Endodermal cell (in vitro differentiated cells): ENCODE measurements at regions not wholly inside any gene's neighbourhood (a gene's known extent, or its start where the extent isn't known, plus 50 kb on each side); places are given as distances from the start of the nearest gene placed in this dataset.

ENCODE experiments used
- DNase-seq: peaks from one replicate; pipeline ENCODE4 v3.0.0-alpha.2; 2017
- H3K27ac ChIP-seq: 2 replicates; pipeline ENCODE4 v1.5.1; 2013; ENCODE audit warnings: mild to moderate bottlenecking, low read depth, low read length, moderate library complexity
- H3K27me3 ChIP-seq: 2 replicates; pipeline ENCODE4 v1.6.1; 2013; ENCODE audit warnings: mild to moderate bottlenecking, low read length, moderate library complexity; ENCODE audit not compliant: insufficient read depth, control insufficient read depth, poor library complexity, severe bottlenecking
- H3K36me3 ChIP-seq: 2 replicates; pipeline ENCODE4 v1.7.0; 2013; ENCODE audit warnings: mild to moderate bottlenecking, low read length, moderate library complexity; ENCODE audit not compliant: control insufficient read depth, insufficient read depth
- H3K4me1 ChIP-seq: one replicate; pipeline ENCODE4 v1.7.0; 2013; ENCODE audit warnings: low read length; ENCODE audit not compliant: control insufficient read depth, insufficient read depth
- H3K4me3 ChIP-seq: 2 replicates; pipeline ENCODE4 v1.5.1; 2013; ENCODE audit warnings: mild to moderate bottlenecking, low read length, moderate library complexity
- H3K9ac ChIP-seq: 2 replicates; pipeline ENCODE4 v1.6.1; 2013; ENCODE audit warnings: mild to moderate bottlenecking, low read length, moderate library complexity; ENCODE audit not compliant: poor library complexity, severe bottlenecking; ENCODE audit errors: extremely low read depth
- H3K9me3 ChIP-seq: 2 replicates; pipeline ENCODE4 v1.6.1; 2013; ENCODE audit warnings: mild to moderate bottlenecking, low read length, moderate library complexity; ENCODE audit not compliant: control insufficient read depth
- H3K27ac Mint-ChIP-seq: 2 replicates; pipeline ENCODE4 v1.8.0; 2020; ENCODE audit warnings: mixed read lengths
- H3K27me3 Mint-ChIP-seq: 2 replicates; pipeline ENCODE4 v1.8.0; 2021; ENCODE audit warnings: mild to moderate bottlenecking, mixed read lengths; ENCODE audit not compliant: insufficient read depth
- H3K36me3 Mint-ChIP-seq: 2 replicates; pipeline ENCODE4 v1.8.0; 2020; ENCODE audit warnings: low read depth, mixed read lengths
- H3K4me1 Mint-ChIP-seq: 2 replicates; pipeline ENCODE4 v1.8.0; 2020; ENCODE audit warnings: mixed read lengths
- H3K4me3 Mint-ChIP-seq: 2 replicates; pipeline ENCODE4 v1.8.0; 2020; ENCODE audit warnings: mild to moderate bottlenecking, moderate library complexity, mixed read lengths
- H3K9me3 Mint-ChIP-seq: 2 replicates; pipeline ENCODE4 v1.8.0; 2020; ENCODE audit warnings: mild to moderate bottlenecking, mixed read lengths
- CTCF ChIP-seq: fragments of 200-600 bp; sonication (generic); conservative IDR thresholded peaks from 2 replicates; pipeline ENCODE4 v1.5.0; 2021; ENCODE audit warnings: antibody characterized with exemption, mild to moderate bottlenecking
- WGBS, 2 experiments: methylation state at CpG; one replicate each; pipeline versions ENCODE4 v1.1.5 to v1.1.7; 2013; ENCODE audit warnings: missing lambda C conversion rate in 2 of 2, mixed read lengths in 1 of 2; ENCODE audit not compliant: insufficient coverage in 1 of 2, insufficient read length in 1 of 2; 5-methylcytosine and 5-hydroxymethylcytosine counted together

- no peaks in the 10 kb centered on the region for H3K27me3 Mint-ChIP-seq
- H3K27ac ChIP-seq = no peak overlapping the region
- no peak for DNase-seq
- no peak for TF ChIP-seq CTCF
- H3K9ac ChIP-seq = no peak overlapping the region
- no peaks in the 10 kb centered on the region for H3K36me3 ChIP-seq
- H3K27ac Mint-ChIP-seq = no peak overlapping the region
- H3K9me3 Mint-ChIP-seq = peaks cover 2% of the 10 kb centered on the region
- no peaks in the 10 kb centered on the region for H3K9me3 ChIP-seq
- H3K36me3 Mint-ChIP-seq = no peaks in the 10 kb centered on the region
- no peaks in the 10 kb centered on the region for H3K4me1 Mint-ChIP-seq
- H3K4me3 Mint-ChIP-seq = no peak overlapping the region
- H3K27me3 ChIP-seq = no peaks in the 10 kb centered on the region
- H3K4me1 ChIP-seq = no peaks in the 10 kb centered on the region
- WGBS, 2 experiments = 91 to 94% methylated on average over 1 to 3 of the region's 4 CpGs
- no peak overlapping the region for H3K4me3 ChIP-seq
Observed at GRCh38 chr12:91467686-91468085, 285.1 kb upstream of the DCN start.

DNA sequence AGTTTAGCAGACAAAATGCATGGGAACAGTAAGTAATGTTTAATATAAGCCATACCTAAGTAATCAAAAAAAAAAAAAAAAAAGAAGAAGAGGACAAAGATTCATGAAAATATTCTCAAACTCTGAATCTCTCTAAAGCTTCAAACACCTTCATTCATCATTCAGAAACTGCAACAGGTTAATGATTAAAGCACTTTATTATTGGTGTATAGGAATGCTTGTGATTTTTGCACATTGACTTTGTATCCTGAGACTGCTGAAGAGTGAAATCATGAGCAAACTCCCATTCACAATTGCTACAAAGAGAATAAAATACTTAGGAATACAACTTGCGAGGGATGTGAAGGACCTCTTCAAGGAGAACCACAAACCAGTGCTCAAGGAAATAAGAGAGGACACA, 278.4 kb upstream of the DCN start:
- Histone ChIP-seq H3K4me3 (no peak overlapping the region), H3K4me1 (no peaks in the 10 kb centered on the region), H3K9me3 (no peaks in the 10 kb centered on the region), H3K27me3 (no peaks in the 10 kb centered on the region), H3K27ac (no peak overlapping the region), H3K9ac (no peak overlapping the region), H3K36me3 (no peaks in the 10 kb centered on the region)
- H3K36me3 Mint-ChIP-seq = no peaks in the 10 kb centered on the region
- no peak overlapping the region for H3K4me3 Mint-ChIP-seq
- 88% methylated on average over 1 of the region's 1 CpG; no CpG with 5 or more reads in 1 of the 2 experiments for WGBS, 2 experiments
- no peak for DNase-seq
- no peaks in the 10 kb centered on the region for H3K27me3 Mint-ChIP-seq
- H3K4me1 Mint-ChIP-seq = no peaks in the 10 kb centered on the region
- TF ChIP-seq CTCF = no peak
- H3K27ac Mint-ChIP-seq = no peak overlapping the region
- H3K9me3 Mint-ChIP-seq = peaks cover 2% of the 10 kb centered on the region

DNA sequence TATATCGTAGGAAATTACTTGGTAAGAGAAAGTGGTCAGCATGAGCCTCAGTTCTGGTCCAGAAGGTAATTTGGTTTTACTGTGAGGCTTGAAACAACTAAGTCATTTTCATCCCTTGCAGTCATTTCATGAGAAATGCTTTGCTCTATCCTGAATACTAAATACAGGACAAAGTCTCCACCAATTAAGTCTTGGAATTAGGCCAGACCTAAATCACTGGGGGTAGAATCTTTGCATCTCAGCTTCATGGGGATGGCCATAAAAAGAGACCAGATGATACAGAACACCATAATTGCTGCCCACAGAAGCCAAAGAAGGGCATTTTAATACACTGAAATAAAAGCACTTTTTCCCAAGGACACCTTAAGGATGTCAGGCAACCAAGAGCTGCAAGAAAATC, 277.9 kb upstream of the DCN start:
- no peak overlapping the region for H3K27ac Mint-ChIP-seq

More for the DNA sequence above, 277.9 kb upstream of the DCN start:
- Mint-ChIP-seq H3K9me3 (no peaks in the 10 kb centered on the region), H3K36me3 (no peaks in the 10 kb centered on the region), H3K4me1 (no peaks in the 10 kb centered on the region), H3K27me3 (no peaks in the 10 kb centered on the region), H3K4me3 (no peak overlapping the region)
- no peak overlapping the region for H3K9ac ChIP-seq
- H3K9me3 ChIP-seq = no peaks in the 10 kb centered on the region
- no peaks in the 10 kb centered on the region for H3K36me3 ChIP-seq
- no peaks in the 10 kb centered on the region for H3K4me1 ChIP-seq
- TF ChIP-seq CTCF = no peak
- 82% methylated on average over 1 of the region's 1 CpG; no CpG with 5 or more reads in 1 of the 2 experiments for WGBS, 2 experiments
- no peak for DNase-seq
- H3K27me3 ChIP-seq = no peaks in the 10 kb centered on the region
- no peak overlapping the region for H3K27ac ChIP-seq
- H3K4me3 ChIP-seq = no peak overlapping the region
